Hindlimb muscle (tissue), 1 donor: ENCODE measurements at regions not wholly inside any gene's neighbourhood (a gene's known extent, or its start where the extent isn't known, plus 50 kb on each side); places are given as distances from the start of the nearest gene placed in this dataset.
A peak's percentile ranks its signal among the peaks of the same experiment; 100 is the strongest.
"Not testable (repeated sequence)": the region's sequence is repeated elsewhere in the genome, so short reads cannot be mapped to it uniquely, and the experiment has no call there.

Source experiments
- DNase-seq: peaks from one replicate; pipeline ENCODE4 v3.0.0-alpha.2; 2013

GRCh38 chr12:92059960-92060359 lies 85.7 kb downstream of the BTG1 start:
- DNase-seq: no peak

- no peak for DNase-seq
Measured at GRCh38 chr12:92058664-92059063, 87.0 kb downstream of the BTG1 start.

GRCh38 chr12:92056756-92057155 lies 88.9 kb downstream of the BTG1 start:
- not testable (repeated sequence) for DNase-seq

DNA sequence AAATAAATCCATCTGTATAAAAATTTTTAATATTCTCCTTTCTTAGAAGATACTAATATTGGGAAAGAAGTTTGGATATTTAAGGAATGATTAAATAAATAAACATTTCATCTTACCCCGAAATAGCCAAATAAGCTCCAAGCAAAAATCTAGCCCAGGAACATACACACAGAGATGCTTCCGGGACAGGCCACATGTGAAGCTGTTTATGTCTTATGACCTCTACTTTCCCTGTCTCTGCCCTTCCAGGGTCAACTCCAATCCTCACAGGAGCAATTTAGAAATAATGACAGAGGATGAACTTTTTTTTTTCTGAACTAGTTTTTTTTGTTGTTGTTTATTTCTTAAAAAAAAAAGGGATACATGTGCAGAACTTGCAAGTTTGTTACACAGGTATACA lies 89.4 kb downstream of the BTG1 start:
- no peak for DNase-seq

GRCh38 chr12:92055877-92056276 lies 89.8 kb downstream of the BTG1 start:
- DNase-seq: no peak

DNA sequence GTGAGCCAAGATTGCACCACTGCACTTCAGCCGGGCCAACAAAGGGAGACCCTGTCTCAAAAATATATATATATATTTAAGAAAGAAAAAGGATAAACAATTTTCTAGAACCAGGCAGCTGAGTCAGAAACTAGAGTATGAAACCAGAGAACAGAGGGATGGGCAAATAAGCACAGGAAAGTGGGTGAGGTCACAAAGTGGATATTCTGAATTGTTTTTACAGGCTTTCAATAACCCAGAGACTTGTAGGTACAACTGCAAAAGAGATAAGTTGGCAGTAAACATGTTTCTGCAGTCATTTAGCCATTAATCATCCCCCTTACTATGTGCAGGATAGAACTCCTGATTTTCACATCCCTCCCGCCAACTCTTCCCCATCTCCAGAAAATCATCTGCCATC lies 94.2 kb downstream of the BTG1 start:
- DNase-seq: no peak

- no peak for DNase-seq
Measured at GRCh38 chr12:92049403-92049802, 96.2 kb downstream of the BTG1 start.

GRCh38 chr12:92047393-92047826 lies 98.2 kb downstream of the BTG1 start:
- no peak for DNase-seq

GRCh38 chr12:92046557-92047392 lies 98.9 kb downstream of the BTG1 start:
- DNase-seq: no peak

GRCh38 chr12:92045852-92046251 lies 99.8 kb downstream of the BTG1 start:
- DNase-seq: no peak

DNA sequence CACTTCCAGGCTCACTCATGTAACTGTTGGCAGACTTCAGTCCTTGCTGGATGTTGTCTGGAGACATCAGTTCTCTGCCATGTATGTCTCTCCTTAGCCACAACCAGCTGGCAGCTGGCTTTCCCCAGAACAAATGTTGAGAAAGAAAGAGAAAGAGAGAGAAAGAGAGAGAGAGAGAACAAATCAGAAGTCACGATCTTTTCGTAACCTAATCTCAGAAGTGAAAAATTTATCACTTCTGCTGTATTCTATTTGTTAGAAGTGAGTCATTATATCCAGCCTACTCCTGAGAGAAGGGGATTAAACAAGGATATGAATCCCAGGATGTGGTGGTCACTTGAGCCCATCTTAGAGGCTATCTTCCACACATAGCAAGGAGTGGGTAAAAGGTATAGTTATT lies 101.2 kb downstream of the BTG1 start:
- no peak for DNase-seq

- no peak for DNase-seq
Measured at GRCh38 chr12:92042791-92043531, 102.7 kb downstream of the BTG1 start.

- no peak for DNase-seq
Measured at GRCh38 chr12:92041742-92042141, 103.9 kb downstream of the BTG1 start.

DNA sequence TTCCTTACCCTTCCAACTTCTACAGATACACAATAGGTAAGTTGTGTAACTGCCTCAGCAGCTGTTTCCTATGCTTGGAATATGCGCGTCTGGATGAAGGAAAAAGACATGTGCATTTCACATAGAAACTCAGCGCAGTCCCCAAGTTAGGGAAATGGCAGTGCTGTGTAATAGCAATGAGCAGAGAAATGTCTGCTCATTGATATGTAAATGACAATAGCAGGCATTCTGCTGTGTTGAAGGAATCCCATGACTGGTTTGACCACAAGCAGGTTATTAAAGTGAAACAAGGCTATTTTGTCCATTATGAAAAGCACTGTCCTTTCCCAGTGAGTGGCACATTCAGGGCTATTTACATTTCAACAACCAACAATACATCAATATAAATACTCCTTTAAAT lies 106.6 kb downstream of the BTG1 start:
- no peak for DNase-seq

DNA sequence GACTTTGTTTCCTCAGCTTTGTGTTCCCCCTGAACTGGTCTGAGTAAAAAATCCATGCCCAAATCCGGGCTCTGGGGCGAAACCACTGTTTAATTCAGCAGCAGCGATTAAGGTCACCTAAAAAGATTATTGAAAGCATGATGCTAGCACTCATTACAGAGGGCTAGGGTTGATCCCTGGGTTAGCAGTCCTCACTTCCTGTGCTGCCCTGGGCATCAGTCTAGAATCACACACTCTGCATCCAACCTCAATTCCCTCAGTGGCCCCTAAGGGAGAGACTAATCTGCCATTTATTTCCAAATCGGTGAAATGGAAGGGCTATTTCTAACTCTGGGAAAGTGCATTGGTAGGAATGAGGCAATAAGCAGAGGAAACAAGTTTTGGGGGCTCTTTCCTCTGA lies 107.2 kb downstream of the BTG1 start:
- no peak for DNase-seq

DNA sequence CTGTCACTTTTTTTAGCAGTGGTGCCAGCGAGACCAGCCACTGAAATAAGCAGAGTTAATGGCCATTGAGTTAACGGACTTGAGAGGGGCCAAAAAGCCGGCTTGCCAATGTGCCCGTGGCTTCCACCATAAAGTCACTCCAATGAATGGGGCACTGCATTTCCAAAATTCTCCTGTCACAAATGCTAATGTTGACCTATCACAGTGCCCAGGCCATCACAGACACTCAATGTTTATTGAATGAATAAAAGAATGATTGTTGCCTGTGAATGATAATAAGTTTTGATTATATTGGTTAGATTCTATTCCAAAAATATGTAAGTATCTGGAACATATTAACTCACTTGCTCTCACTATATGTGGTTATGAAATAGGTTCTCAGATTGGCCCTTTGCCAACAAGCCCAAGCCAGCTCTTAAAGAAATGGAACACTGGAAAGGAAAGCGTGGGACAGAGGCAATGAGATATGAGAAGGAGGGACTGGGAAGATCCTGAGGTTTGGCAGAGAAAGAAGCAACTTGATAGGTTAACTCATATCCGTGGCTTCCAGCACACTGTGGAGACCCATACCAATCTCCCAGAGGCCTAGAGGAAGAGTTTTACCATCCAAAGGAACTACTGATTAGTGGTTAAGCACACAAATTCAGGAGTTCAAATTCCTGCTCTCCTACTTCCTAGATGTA lies 108.7 kb downstream of the BTG1 start:
- no peak for DNase-seq

DNA sequence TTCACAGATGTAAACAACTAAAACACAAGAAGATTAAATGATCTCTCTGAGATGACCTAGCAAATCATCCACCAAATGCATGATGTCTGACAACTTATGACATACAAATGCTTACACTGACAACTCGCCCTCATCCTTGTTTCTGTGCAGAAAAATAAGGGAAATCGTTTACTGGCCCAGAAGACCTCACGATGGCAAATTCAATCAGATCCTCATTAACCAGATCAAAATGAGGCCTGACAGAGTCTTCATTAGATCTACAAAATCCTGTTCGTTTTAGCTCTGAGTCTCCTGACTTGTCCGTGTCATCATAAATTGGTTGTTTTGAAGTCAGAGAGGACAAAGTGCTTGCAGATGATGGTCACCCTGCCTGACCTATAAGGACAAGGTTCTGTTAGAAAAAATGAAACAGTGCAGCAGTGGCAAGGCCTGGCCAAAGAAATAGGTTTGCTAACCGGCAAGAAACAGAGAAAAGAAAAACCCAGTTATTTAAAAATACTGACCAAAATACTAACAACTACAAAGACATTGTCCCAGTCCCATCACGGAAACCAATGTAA lies 109.5 kb downstream of the BTG1 start:
- DNase-seq: no peak

GRCh38 chr12:92035477-92035876 lies 110.2 kb downstream of the BTG1 start:
- no peak for DNase-seq

DNA sequence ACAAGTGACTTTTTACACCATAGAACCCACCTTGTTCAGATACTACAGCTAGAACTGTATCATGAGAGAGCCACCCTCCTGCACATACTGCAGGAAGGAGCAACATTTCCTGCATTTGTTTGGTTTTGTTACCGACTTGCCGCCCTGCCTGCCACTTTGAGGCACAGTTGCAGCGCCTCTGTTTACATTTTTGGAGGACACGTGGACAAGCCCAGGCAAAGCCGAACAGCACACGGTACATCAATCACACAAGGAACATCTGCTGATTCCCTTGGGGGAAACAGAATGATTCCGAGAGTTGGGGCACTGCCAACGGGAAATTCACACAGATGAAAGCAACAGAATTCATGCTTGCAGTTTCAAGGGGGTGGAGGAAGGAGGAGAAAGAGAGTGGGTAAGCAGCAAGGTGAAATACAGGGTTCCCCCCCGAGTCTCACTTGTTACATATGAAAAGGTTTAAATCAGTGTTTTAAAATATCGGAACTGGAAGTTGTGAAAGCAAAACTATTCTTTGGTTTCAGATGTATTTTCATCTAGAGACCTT lies 110.7 kb downstream of the BTG1 start:
- DNase-seq: peak; percentile 37

GRCh38 chr12:92034083-92034482 lies 111.6 kb downstream of the BTG1 start:
- DNase-seq: no peak

GRCh38 chr12:92032965-92033364 lies 112.7 kb downstream of the BTG1 start:
- DNase-seq: no peak

- no peak for DNase-seq
Measured at GRCh38 chr12:92032101-92032500, 113.5 kb downstream of the BTG1 start.

DNA sequence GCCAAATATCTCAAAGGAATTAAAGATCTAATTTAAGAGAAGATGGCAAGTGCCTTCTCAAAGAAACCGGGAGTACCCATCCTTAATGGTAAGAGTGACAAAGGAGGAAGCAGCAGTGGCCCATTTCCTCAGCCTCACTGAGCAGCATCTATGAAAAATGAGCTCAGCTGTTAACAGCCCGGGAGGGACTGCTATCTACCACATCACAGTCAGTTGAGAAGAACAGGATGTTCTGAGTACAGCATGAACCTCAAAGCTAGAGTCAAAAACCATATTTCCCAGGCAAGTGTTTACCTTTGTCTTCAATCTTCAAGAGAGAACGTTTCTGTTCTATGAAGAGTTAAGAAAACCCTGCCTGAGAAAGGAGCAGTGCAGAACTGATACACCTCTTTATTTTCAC lies 115.0 kb downstream of the BTG1 start:
- no peak for DNase-seq
